Tibial nerve (tissue), 4 donors: ENCODE measurements at regions not wholly inside any gene's neighbourhood (a gene's known extent, or its start where the extent isn't known, plus 50 kb on each side); places are given as distances from the start of the nearest gene placed in this dataset.

Source experiments
- DNase-seq, 2 donors: peaks; one replicate each; pipeline ENCODE4 v3.0.0-alpha.2; 2019; ENCODE audit warnings: low spot score in 2 of 2
- H3K27ac ChIP-seq, 4 donors: fragments of 200-600 bp; sonication (generic) in 3 of 4; one replicate each; pipeline ENCODE4 v1.5.1; 2017 to 2019; ENCODE audit warnings: mild to moderate bottlenecking in 1 of 4
- H3K27me3 ChIP-seq, 2 donors: fragments of 200-600 bp; sonication (generic) in 1 of 2; one replicate each; pipeline versions ENCODE4 v1.5.1 to v1.6.0; 2017 to 2019
- H3K36me3 ChIP-seq, 3 donors: fragments of 200-600 bp; sonication (generic); one replicate each; pipeline ENCODE4 v1.5.1; 2018 to 2019
- H3K4me1 ChIP-seq, 4 donors: fragments of 200-600 bp; sonication (generic) in 3 of 4; one replicate each; pipeline ENCODE4 v1.5.1; 2017 to 2019
- H3K4me3 ChIP-seq, 4 donors: fragments of 200-600 bp; sonication (generic) in 3 of 4; one replicate each; pipeline ENCODE4 v1.5.1; 2017 to 2019; ENCODE audit warnings: mild to moderate bottlenecking in 1 of 4, moderate library complexity in 1 of 4
- H3K9me3 ChIP-seq, 4 donors: fragments of 200-600 bp; sonication (generic) in 3 of 4; one replicate each; pipeline ENCODE4 v1.5.1; 2017 to 2019
- CTCF ChIP-seq, 5 experiments: fragments of 200-600 bp in 3 of 5; fragments of 450-650 bp in 2 of 5; sonication (generic) in 3 of 5; IDR thresholded peaks; one replicate each; pipeline ENCODE4 v1.5.1; 2016 to 2019; ENCODE audit warnings: antibody characterized with exemption in 5 of 5, mild to moderate bottlenecking in 3 of 5, moderate library complexity in 2 of 5
- EP300 ChIP-seq, 2 donors: sonication (generic); formaldehyde crosslinking; IDR thresholded peaks; one replicate each; pipeline ENCODE4 v1.6.1; 2017; ENCODE audit warnings: antibody characterized with exemption in 2 of 2, mild to moderate bottlenecking in 1 of 2
- POLR2A ChIP-seq, 2 donors: fragments of 450-650 bp; IDR thresholded peaks; one replicate each; pipeline ENCODE4 v1.6.1; 2017; ENCODE audit warnings: antibody characterized with exemption in 2 of 2, mild to moderate bottlenecking in 2 of 2, moderate library complexity in 2 of 2
- WGBS, 2 donors: methylation state at CpG; one replicate each; pipeline ENCODE4 v1.1.5; 2018; 5-methylcytosine and 5-hydroxymethylcytosine counted together

GRCh38 chr2:18309627-18310026 lies 250.8 kb downstream of the RDH14 start:
- Histone ChIP-seq H3K4me3 (no peak overlapping the region), H3K9me3 (peaks cover 0 to 6% (median 0%) of the 10 kb centered on the region in 4 donors), H3K4me1 (no peaks in the 10 kb centered on the region), H3K36me3 (no peaks in the 10 kb centered on the region), H3K27ac (no peak overlapping the region), H3K27me3 (no peaks in the 10 kb centered on the region)
- TF ChIP-seq EP300 (IDR thresholded peaks at IDR 0.05) (no peak), CTCF (IDR thresholded peaks at IDR 0.05) (no peak), POLR2A (IDR thresholded peaks at IDR 0.05) (no peak)
- 96% methylated on average over 4 of the region's 4 CpGs for WGBS, 2 donors
- no peak for DNase-seq

- H3K36me3 ChIP-seq: no peaks in the 10 kb centered on the region
- peaks cover 0 to 6% (median 0%) of the 10 kb centered on the region in 4 donors for H3K9me3 ChIP-seq
- TF ChIP-seq POLR2A (IDR thresholded peaks at IDR 0.05): no peak
- no peak for TF ChIP-seq CTCF (IDR thresholded peaks at IDR 0.05)
- TF ChIP-seq EP300 (IDR thresholded peaks at IDR 0.05): no peak
- no peak overlapping the region for H3K27ac ChIP-seq
- H3K27me3 ChIP-seq: no peaks in the 10 kb centered on the region
- H3K4me3 ChIP-seq: no peak overlapping the region
- DNase-seq: no peak
- no peaks in the 10 kb centered on the region for H3K4me1 ChIP-seq
Measured at GRCh38 chr2:18309188-18309587, 251.3 kb downstream of the RDH14 start.

GRCh38 chr2:18304849-18305248 lies 255.6 kb downstream of the RDH14 start:
- H3K9me3 ChIP-seq: no peaks in the 10 kb centered on the region
- no peaks in the 10 kb centered on the region for H3K4me1 ChIP-seq
- no peaks in the 10 kb centered on the region for H3K36me3 ChIP-seq
- DNase-seq: no peak
- WGBS, 2 donors: 52 to 61% methylated on average over 3 of the region's 3 CpGs
- TF ChIP-seq EP300 (IDR thresholded peaks at IDR 0.05) (no peak), POLR2A (IDR thresholded peaks at IDR 0.05) (no peak), CTCF (IDR thresholded peaks at IDR 0.05) (no peak)
- no peak overlapping the region for H3K27ac ChIP-seq
- no peaks in the 10 kb centered on the region for H3K27me3 ChIP-seq
- no peak overlapping the region for H3K4me3 ChIP-seq

GRCh38 chr2:18301421-18302139 lies 258.9 kb downstream of the RDH14 start:
- H3K27ac ChIP-seq: no peak overlapping the region
- H3K9me3 ChIP-seq: no peaks in the 10 kb centered on the region
- no peaks in the 10 kb centered on the region for H3K4me1 ChIP-seq
- WGBS, 2 donors: 87 to 94% methylated on average over 2 of the region's 2 CpGs
- no peak for DNase-seq
- H3K36me3 ChIP-seq: no peaks in the 10 kb centered on the region
- H3K4me3 ChIP-seq: no peak overlapping the region
- no peak for TF ChIP-seq POLR2A (IDR thresholded peaks at IDR 0.05)
- no peak for TF ChIP-seq CTCF (IDR thresholded peaks at IDR 0.05)
- no peak for TF ChIP-seq EP300 (IDR thresholded peaks at IDR 0.05)
- H3K27me3 ChIP-seq: no peaks in the 10 kb centered on the region

DNA sequence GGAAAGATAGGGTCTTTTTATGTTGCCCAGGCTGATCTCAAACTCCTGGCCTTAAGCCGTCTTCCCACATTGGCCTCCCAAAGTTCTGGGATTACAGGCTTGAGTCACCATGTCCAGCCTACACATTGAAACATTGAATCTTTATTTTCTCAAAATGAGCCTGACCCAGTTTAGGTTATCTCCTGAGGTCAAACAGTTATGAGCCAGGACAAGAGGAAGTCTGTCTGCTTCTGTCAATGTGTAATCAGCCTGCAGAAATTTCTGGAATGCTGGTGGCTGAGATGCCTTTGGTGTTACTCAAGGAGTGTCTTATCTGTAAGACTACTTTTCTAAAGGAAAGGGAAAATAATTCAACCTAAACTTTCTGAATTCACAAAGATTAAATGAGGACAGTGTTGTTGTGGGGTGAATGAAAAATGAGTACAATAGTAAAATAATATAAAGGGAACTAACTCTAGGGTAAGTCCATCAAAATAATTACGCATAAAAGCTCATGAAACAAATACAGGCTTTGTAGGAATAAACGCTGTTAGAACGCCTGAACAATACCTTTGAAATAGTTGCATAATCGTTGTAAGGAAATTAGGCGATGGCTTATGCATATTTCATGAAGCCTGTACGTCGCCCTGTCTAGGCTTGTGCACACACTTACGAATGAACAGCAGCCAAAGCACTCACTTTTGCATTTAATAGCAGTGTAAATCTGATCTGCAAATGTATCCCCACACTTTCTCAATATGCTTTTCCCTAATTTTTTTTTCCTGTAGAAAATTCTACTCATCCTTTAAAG lies 260.8 kb downstream of the RDH14 start:
- Histone ChIP-seq H3K36me3 (no peaks in the 10 kb centered on the region), H3K27ac (no peak overlapping the region), H3K27me3 (no peaks in the 10 kb centered on the region), H3K4me3 (no peak overlapping the region), H3K9me3 (no peaks in the 10 kb centered on the region), H3K4me1 (no peaks in the 10 kb centered on the region)
- no peak for TF ChIP-seq EP300 (IDR thresholded peaks at IDR 0.05)
- TF ChIP-seq POLR2A (IDR thresholded peaks at IDR 0.05): no peak
- no peak for TF ChIP-seq CTCF (IDR thresholded peaks at IDR 0.05)
- 47 to 49% methylated on average over 9 of the region's 9 CpGs for WGBS, 2 donors
- no peak for DNase-seq
